GM18861 (cell line): ENCODE measurements at regions not wholly inside any gene's neighbourhood (a gene's known extent, or its start where the extent isn't known, plus 50 kb on each side); places are given as distances from the start of the nearest gene placed in this dataset.
"Not testable (repeated sequence)": the region's sequence is repeated elsewhere in the genome, so short reads cannot be mapped to it uniquely, and the experiment has no call there.

Experiments used
- ATAC-seq: cut with Tn5 transposase; IDR thresholded peaks from one replicate; pipeline ENCODE4 v1.9.1; 2021; ENCODE audit not compliant: unreplicated experiment

GRCh38 chr11:98185245-98185644 is 835.5 kb upstream of the CNTN5 start:
- ATAC-seq = no peak

- no peak for ATAC-seq
Measured at GRCh38 chr11:98194611-98195010, 826.1 kb upstream of the CNTN5 start.

- no peak for ATAC-seq
Measured at GRCh38 chr11:98195300-98195699, 825.4 kb upstream of the CNTN5 start.

GRCh38 chr11:98207086-98207485 is 813.7 kb upstream of the CNTN5 start:
- ATAC-seq = no peak

- ATAC-seq = no peak
Measured at GRCh38 chr11:98227278-98227677, 793.5 kb upstream of the CNTN5 start.

- ATAC-seq = no peak
Measured at GRCh38 chr11:98230678-98231077, 790.1 kb upstream of the CNTN5 start.

- ATAC-seq = no peak
Measured at GRCh38 chr11:98234698-98235097, 786.1 kb upstream of the CNTN5 start.

GRCh38 chr11:98243897-98244296 is 776.9 kb upstream of the CNTN5 start:
- ATAC-seq = no peak

- no peak for ATAC-seq
Measured at GRCh38 chr11:98260983-98261382, 759.8 kb upstream of the CNTN5 start.

GRCh38 chr11:98277251-98277912 is 743.4 kb upstream of the CNTN5 start:
- no peak for ATAC-seq

- ATAC-seq = no peak
Measured at GRCh38 chr11:98289617-98290263, 731.0 kb upstream of the CNTN5 start.

GRCh38 chr11:98296091-98296880 is 724.5 kb upstream of the CNTN5 start:
- no peak for ATAC-seq

- ATAC-seq = no peak
Measured at GRCh38 chr11:98300719-98301118, 720.0 kb upstream of the CNTN5 start.

- ATAC-seq = no peak
Measured at GRCh38 chr11:98307827-98308491, 712.8 kb upstream of the CNTN5 start.

GRCh38 chr11:98330306-98330705 is 690.4 kb upstream of the CNTN5 start:
- not testable (repeated sequence) for ATAC-seq

GRCh38 chr11:98358551-98358950 is 662.2 kb upstream of the CNTN5 start:
- ATAC-seq = no peak

- no peak for ATAC-seq
Measured at GRCh38 chr11:98365190-98365589, 655.6 kb upstream of the CNTN5 start.

GRCh38 chr11:98365941-98366340 is 654.8 kb upstream of the CNTN5 start:
- no peak for ATAC-seq

GRCh38 chr11:98390391-98390790 is 630.4 kb upstream of the CNTN5 start:
- no peak for ATAC-seq

- not testable (repeated sequence) for ATAC-seq
Measured at GRCh38 chr11:98394500-98394899, 626.2 kb upstream of the CNTN5 start.

- no peak for ATAC-seq
Measured at GRCh38 chr11:98398508-98398907, 622.2 kb upstream of the CNTN5 start.
